Activated T-cell treated with anti-CD3 and anti-CD28 coated beads for 48 hours (primary cell): ENCODE measurements at regions not wholly inside any gene's neighbourhood (a gene's known extent, or its start where the extent isn't known, plus 50 kb on each side); places are given as distances from the start of the nearest gene placed in this dataset.

Experiments
- DNase-seq: peaks from one replicate; pipeline ENCODE4 v3.0.0-alpha.2; 2020; ENCODE audit warnings: low read depth

GRCh38 chr18:73790587-73790986 is 357.0 kb downstream of the FBXO15 start:
- no peak for DNase-seq

GRCh38 chr18:73787316-73787715 is 360.3 kb downstream of the FBXO15 start:
- no peak for DNase-seq

- DNase-seq = no peak
Observed at GRCh38 chr18:73785300-73785699, 362.3 kb downstream of the FBXO15 start.

- DNase-seq = no peak
Observed at GRCh38 chr18:73784853-73785252, 362.8 kb downstream of the FBXO15 start.

- no peak for DNase-seq
Observed at GRCh38 chr18:73782405-73782804, 365.2 kb downstream of the FBXO15 start.

- DNase-seq = no peak
Observed at GRCh38 chr18:73780218-73780617, 367.4 kb downstream of the FBXO15 start.

- DNase-seq = no peak
Observed at GRCh38 chr18:73778032-73778359, 369.6 kb downstream of the FBXO15 start.

- DNase-seq = no peak
Observed at GRCh38 chr18:73777356-73778031, 370.1 kb downstream of the FBXO15 start.

GRCh38 chr18:73774811-73775509 is 372.7 kb downstream of the FBXO15 start:
- DNase-seq = no peak

GRCh38 chr18:73768043-73768442 is 379.6 kb downstream of the FBXO15 start:
- no peak for DNase-seq

- no peak for DNase-seq
Observed at GRCh38 chr18:73766910-73767515, 380.6 kb downstream of the FBXO15 start.

GRCh38 chr18:73758446-73758845 is 389.2 kb downstream of the FBXO15 start:
- no peak for DNase-seq

GRCh38 chr18:73756256-73757091 is 391.2 kb downstream of the FBXO15 start:
- DNase-seq = no peak

GRCh38 chr18:73752965-73753364 is 394.7 kb downstream of the FBXO15 start:
- no peak for DNase-seq

- no peak for DNase-seq
Observed at GRCh38 chr18:73752546-73752945, 395.1 kb downstream of the FBXO15 start.

- DNase-seq = no peak
Observed at GRCh38 chr18:73750052-73750451, 397.6 kb downstream of the FBXO15 start.

- no peak for DNase-seq
Observed at GRCh38 chr18:73749304-73749703, 398.3 kb downstream of the FBXO15 start.

GRCh38 chr18:73748731-73749130 is 398.9 kb downstream of the FBXO15 start:
- DNase-seq = no peak

GRCh38 chr18:73746101-73746500 is 401.5 kb downstream of the FBXO15 start:
- no peak for DNase-seq

- DNase-seq = no peak
Observed at GRCh38 chr18:73742957-73743356, 404.7 kb downstream of the FBXO15 start.

- DNase-seq = no peak
Observed at GRCh38 chr18:73741946-73742345, 405.7 kb downstream of the FBXO15 start.

GRCh38 chr18:73739098-73739497 is 408.5 kb downstream of the FBXO15 start:
- no peak for DNase-seq

- no peak for DNase-seq
Observed at GRCh38 chr18:73737990-73738389, 409.6 kb downstream of the FBXO15 start.
